ENCODE measurements at regions not wholly inside any gene's neighbourhood (a gene's known extent, or its start where the extent isn't known, plus 50 kb on each side); places are given as distances from the start of the nearest gene placed in this dataset.

GRCh38 chr6:145267076-145267867, 468.0 kb downstream of the EPM2A start (continued):
- TF ChIP-seq ZNF639 (CRISPR knock-in tag; conservative IDR thresholded peaks at IDR 0.05) (peak; percentile 86), LBX2 (CRISPR knock-in tag; IDR thresholded peaks at IDR 0.05; ENCODE audit: borderline replicate concordance) (no peak), ZFP36L2 (CRISPR knock-in tag; IDR thresholded peaks at IDR 0.05) (no peak), MNT (IDR thresholded peaks at IDR 0.05) (peak; percentile 40; the same call in 1 of the 2 replicates), HNRNPL (IDR thresholded peaks at IDR 0.05; ENCODE audit: low read depth, low read length) (no peak), ZNF780A (CRISPR knock-in tag; IDR thresholded peaks at IDR 0.05) (no peak), HINFP (CRISPR knock-in tag; IDR thresholded peaks at IDR 0.05; ENCODE audit: low read depth) (no peak), MLXIP (CRISPR knock-in tag; IDR thresholded peaks at IDR 0.05; ENCODE audit: borderline replicate concordance) (peak; percentile 89; the same call in 1 of the 2 replicates), ZNF782 (CRISPR knock-in tag; IDR thresholded peaks at IDR 0.05; ENCODE audit: borderline replicate concordance) (no peak), ZNF33B (CRISPR knock-in tag; IDR thresholded peaks at IDR 0.05) (no peak), ZNF891 (CRISPR knock-in tag; IDR thresholded peaks at IDR 0.05) (no peak), ZNF776 (CRISPR knock-in tag; IDR thresholded peaks at IDR 0.05) (no peak), HDAC6 (IDR thresholded peaks at IDR 0.05; ENCODE audit: low read depth, low read length) (no peak; the same call in 1 of the 2 replicates), SMAD1 (CRISPR knock-in tag; IDR thresholded peaks at IDR 0.05; ENCODE audit: borderline replicate concordance, low read depth) (no peak), ZNF484 (CRISPR knock-in tag; IDR thresholded peaks at IDR 0.05; ENCODE audit: borderline replicate concordance, low read depth) (no peak), ZFYVE20 (CRISPR knock-in tag; IDR thresholded peaks at IDR 0.05; ENCODE audit: borderline replicate concordance, low read depth) (no peak), CENPBD1 (CRISPR knock-in tag; IDR thresholded peaks at IDR 0.05; ENCODE audit: borderline replicate concordance, low read depth) (0 out of 2 replicates have a peak, but pooled peaks have one; percentile 80)

Data from HepG2 (cell line).